Head of caudate nucleus (tissue), 42 donors: ENCODE measurements at regions not wholly inside any gene's neighbourhood (a gene's known extent, or its start where the extent isn't known, plus 50 kb on each side); places are given as distances from the start of the nearest gene placed in this dataset.
A peak's percentile ranks its signal among the peaks of the same experiment; 100 is the strongest.
"Not testable (repeated sequence)": the region's sequence is repeated elsewhere in the genome, so short reads cannot be mapped to it uniquely, and the experiment has no call there.

Experiments used
- DNase-seq, 42 donors: peaks; one replicate each; pipeline versions ENCODE4 v3.0.0 to v3.0.0-alpha.2; 2020 to 2021; ENCODE audit warnings: mixed read lengths in 7 of 42
- intact Hi-C: fragments of 100-400 bp; cut with DNase I; formaldehyde crosslinking; loops from one replicate; pipeline ENCODE4 v1.15.0; 2022

GRCh38 chrX:3875638-3876037, 162.2 kb upstream of the PRKX start:
- intact Hi-C loops: not testable (repeated sequence)

GRCh38 chrX:3872226-3872879, 158.9 kb upstream of the PRKX start:
- DNase-seq: peak in 1 of 42 donors; percentile 29
- intact Hi-C loops: not testable (repeated sequence)

More at GRCh38 chrX:3875638-3876037, 162.2 kb upstream of the PRKX start:
- not testable (repeated sequence) for DNase-seq

- intact Hi-C loops: not testable (repeated sequence)
- peak in 1 of 42 donors; percentile 21 for DNase-seq
Observed at GRCh38 chrX:3867067-3867831, 153.8 kb upstream of the PRKX start.

DNA sequence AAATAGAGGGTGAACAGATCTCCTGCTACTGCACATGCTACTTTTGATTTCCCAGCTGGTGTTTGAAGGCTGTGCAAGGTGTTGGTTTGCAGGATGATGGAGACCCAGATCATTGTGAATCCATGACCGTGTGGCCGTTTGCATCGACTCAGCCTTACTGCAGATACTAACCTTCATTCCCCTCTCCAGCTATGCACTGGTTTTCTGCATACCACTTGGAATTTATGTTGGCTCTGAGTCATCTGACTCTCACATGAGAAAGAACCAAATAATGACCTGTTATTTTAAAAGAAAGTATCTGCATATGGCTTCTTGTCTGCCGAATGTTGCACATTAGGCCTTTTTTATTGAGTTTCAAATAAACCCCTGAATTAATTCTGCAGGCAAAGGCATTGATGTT, 144.9 kb upstream of the PRKX start:
- intact Hi-C loops: not testable (repeated sequence)

DNA sequence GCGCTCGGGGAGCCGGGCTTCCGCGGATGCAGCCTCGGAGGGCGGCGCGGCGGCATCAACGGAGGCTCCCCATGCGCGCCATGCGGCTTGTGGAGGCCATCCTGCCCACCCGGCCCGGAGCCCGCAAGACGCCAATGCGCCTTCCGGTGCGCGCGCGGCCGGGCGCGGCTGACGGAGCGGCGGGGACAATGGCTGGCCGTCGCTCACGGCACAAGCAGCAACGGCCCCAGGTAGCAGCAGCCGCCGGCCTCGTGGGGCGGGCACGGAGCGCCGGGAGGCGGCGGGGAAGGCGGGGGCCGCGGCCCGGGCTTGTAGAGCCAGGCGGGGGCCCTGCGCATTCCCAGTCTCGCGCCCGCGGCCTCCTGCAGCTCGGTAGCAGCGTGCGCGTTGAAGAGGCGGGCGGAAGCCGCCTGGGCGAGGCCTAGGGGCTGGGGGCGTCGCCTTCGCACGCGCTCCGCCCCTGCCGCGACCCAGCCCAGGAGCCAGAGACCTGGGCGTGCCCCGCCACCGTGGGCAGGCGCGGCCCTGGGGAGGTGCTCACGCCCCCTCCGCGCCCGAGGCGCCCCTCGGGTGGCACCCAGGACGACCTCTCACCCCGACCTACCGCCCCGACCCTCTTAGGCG, 130.2 kb upstream of the PRKX start:
- not testable (repeated sequence) for DNase-seq

More for the DNA sequence above, 144.9 kb upstream of the PRKX start:
- DNase-seq: not testable (repeated sequence)

GRCh38 chrX:3842822-3843521, 129.5 kb upstream of the PRKX start:
- DNase-seq, intact Hi-C loops: not testable (repeated sequence)

More for the DNA sequence above, 130.2 kb upstream of the PRKX start:
- intact Hi-C loops: not testable (repeated sequence)

- DNase-seq, intact Hi-C loops: not testable (repeated sequence)
Observed at GRCh38 chrX:3838754-3839153, 125.3 kb upstream of the PRKX start.

DNA sequence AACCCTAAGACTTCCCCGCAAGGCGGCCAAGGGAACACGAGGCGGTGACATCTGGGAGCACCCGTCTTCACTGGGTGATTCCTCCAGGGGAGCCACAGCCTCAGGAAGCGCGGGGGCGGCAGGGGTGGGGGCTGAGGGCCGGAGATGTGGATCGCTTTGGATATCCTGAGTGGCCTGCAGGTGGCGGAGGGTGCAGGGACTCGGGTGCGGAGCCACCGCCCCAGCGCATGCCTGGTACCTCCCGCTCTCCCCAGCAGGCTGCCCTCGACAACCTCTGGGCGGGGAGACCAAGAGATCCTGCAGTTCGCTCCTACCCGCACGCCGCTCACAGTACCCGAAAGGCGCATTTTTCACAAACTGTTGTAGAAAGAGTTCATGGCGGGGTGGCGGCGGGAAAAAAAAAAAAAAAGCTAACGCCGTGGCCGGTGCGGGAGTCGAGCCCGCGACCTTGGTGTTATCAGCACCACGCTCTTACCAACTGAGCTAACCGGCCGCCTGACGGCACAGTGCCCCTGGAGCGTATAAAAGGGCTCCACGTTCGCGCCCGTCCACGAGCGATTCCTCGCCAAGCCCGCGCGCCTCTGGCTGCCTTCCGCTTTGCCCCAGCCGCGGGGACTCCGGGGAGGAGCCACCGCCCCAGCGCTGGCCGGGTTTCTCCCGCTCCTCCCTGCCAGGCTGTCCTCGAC, 124.7 kb upstream of the PRKX start:
- intact Hi-C loops, DNase-seq: not testable (repeated sequence)

DNA sequence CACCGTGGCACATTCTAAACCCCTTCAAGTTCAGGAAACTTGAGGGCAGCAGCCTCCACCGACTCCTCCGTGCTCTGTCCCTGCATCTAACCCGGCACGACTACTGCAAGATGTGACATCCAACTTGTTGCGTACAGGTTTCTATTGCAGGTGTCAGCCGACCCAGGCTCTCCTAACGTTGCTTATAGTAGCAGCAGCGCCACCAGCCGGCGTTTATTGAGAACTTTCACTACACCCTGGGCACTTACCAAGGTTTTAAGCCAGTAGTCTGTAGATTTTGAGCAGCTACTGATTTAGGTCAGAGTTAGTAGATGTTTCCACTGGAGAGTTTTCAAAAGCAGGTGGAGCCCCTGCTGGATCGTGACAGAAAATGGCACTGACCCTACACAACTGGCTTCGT, 123.8 kb upstream of the PRKX start:
- intact Hi-C loops, DNase-seq: not testable (repeated sequence)

- DNase-seq, intact Hi-C loops: not testable (repeated sequence)
Observed at GRCh38 chrX:3833761-3834542, 120.5 kb upstream of the PRKX start.

- intact Hi-C loops, DNase-seq: not testable (repeated sequence)
Observed at GRCh38 chrX:3830020-3830419, 116.6 kb upstream of the PRKX start.

DNA sequence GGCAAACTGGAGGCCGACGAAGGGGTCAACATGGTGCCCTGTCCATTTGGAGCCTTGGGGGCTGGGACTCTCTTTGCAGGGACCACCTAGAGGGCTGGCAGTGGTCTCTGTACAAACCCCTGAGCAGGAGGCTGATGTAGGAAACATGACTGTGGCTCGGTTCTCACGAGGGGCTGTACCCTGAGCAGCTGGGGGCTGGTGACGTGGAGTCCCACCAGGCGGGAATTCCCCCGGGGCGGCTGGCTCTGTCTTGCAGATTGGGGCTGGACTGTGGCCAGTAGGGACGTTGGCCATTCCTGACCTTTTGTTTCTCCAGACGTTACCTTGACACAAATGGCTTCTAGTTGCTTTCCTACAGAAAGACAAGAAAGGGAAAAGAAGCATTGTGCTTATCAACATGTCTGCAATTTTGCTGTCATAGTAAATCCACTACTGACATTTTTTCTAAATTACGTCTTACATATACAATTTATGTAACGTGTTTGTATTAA, 115.6 kb upstream of the PRKX start:
- intact Hi-C loops: not testable (repeated sequence)

DNA sequence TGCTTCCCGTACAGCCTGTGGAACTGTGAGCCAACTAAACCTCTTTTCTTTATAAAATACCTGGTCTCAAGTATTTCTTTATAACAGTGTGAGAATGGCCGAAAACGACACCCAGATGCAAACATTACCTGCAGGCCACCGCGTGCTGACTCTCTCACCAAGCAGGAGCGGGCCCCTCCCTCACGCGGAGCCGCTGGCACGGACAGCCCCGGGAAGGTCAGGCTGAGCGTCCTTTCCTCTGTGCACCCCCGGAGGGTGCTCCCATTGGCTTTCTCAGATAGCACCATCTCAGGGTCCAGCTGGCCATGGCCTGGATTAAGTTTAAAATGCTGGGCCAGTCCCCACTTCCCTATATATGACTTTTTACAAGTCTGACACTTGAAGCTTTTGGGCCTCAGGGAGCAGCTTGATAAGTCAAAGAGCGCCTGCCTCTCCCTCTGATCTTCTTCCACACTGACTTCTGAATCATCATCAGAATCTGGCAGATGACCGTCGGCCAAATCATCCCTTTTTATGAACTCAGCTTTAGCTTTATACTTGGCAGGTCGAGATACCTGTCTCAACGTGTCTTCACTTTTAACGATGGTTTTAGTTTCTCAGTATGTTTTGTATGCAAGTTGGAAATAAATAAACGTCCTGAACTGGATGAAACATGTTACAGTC, 115.1 kb upstream of the PRKX start:
- intact Hi-C loops, DNase-seq: not testable (repeated sequence)

More for the DNA sequence above, 115.6 kb upstream of the PRKX start:
- not testable (repeated sequence) for DNase-seq

- intact Hi-C loops, DNase-seq: not testable (repeated sequence)
Observed at GRCh38 chrX:3824008-3824407, 110.6 kb upstream of the PRKX start.

- intact Hi-C loops: no loop called here
- no peak for DNase-seq
Observed at GRCh38 chrX:3820167-3820566, 106.7 kb upstream of the PRKX start.

DNA sequence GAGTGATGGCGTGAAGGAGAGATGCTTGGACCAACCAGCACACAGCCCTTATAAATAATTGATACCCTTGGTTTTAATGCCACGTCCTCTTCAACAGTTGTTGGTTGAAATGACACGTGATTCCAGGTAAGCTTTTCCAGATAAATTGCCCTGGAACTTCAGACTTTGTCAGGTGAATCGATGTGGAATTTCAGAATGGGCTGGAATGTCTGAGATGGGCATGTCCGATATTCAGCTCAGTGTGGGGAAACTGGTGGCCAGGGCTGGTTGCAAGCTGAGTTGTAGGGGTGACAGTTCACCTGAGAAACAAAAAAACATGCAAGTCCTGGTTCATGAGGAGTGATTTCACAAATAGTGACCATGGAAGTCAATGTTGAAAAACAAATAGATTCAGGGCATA, 104.0 kb upstream of the PRKX start:
- DNase-seq, intact Hi-C loops: not testable (repeated sequence)
